SK-N-SH treated with all-trans-retinoic acid at 6 μM for 48 hours (cell line): ENCODE measurements at regions not wholly inside any gene's neighbourhood (a gene's known extent, or its start where the extent isn't known, plus 50 kb on each side); places are given as distances from the start of the nearest gene placed in this dataset.

ENCODE experiments used
- POU6F1 ChIP-seq: fragments of 250-450 bp; sonication (Bioruptor Pico); IDR thresholded peaks from 2 replicates; pipeline ENCODE4 v1.8.0; 2021; ENCODE audit warnings: low read depth, mild to moderate bottlenecking, moderate library complexity, borderline replicate concordance
- ZFP30 ChIP-seq: fragments of 450-650 bp; formaldehyde crosslinking; IDR thresholded peaks from 2 replicates; pipeline ENCODE4 v1.5.0; 2022; ENCODE audit warnings: mild to moderate bottlenecking, moderate library complexity

- TF ChIP-seq ZFP30 (CRISPR knock-in tag) (no peak), POU6F1 (no peak)
Measured at GRCh38 chr5:112576298-112576925, 157.3 kb upstream of the EPB41L4A start.
